Lower lobe of right lung (tissue), 2 donors: ENCODE measurements at regions not wholly inside any gene's neighbourhood (a gene's known extent, or its start where the extent isn't known, plus 50 kb on each side); places are given as distances from the start of the nearest gene placed in this dataset.

Experiments
- ATAC-seq, 2 donors: fragments of 200-7000 bp; cut with Tn5 transposase; one replicate each; pipeline ENCODE4 v1.9.1; 2020 to 2022; ENCODE audit warnings: mild to moderate bottlenecking in 2 of 2, moderate library complexity in 2 of 2
- DNase-seq: peaks from one replicate; pipeline ENCODE4 v3.0.0-alpha.2; 2020
- H3K27ac ChIP-seq: fragments of 200-600 bp; one replicate; pipeline ENCODE4 v1.8.0; 2022
- H3K27me3 ChIP-seq: fragments of 200-600 bp; one replicate; pipeline ENCODE4 v1.8.0; 2022; ENCODE audit warnings: low read depth
- H3K36me3 ChIP-seq: fragments of 200-600 bp; one replicate; pipeline ENCODE4 v1.8.0; 2022; ENCODE audit warnings: mild to moderate bottlenecking
- H3K4me1 ChIP-seq: fragments of 200-600 bp; one replicate; pipeline ENCODE4 v1.8.0; 2022
- H3K4me3 ChIP-seq: fragments of 200-600 bp; one replicate; pipeline ENCODE4 v1.8.0; 2022; ENCODE audit warnings: mild to moderate bottlenecking
- H3K9me3 ChIP-seq: fragments of 200-600 bp; one replicate; pipeline ENCODE4 v1.8.0; 2022
- CTCF ChIP-seq: fragments of 200-600 bp; IDR thresholded peaks from one replicate; pipeline ENCODE4 v1.8.0; 2022; ENCODE audit warnings: antibody characterized with exemption, mild to moderate bottlenecking
- intact Hi-C: fragments of 100-400 bp; cut with DNase I; formaldehyde crosslinking; loops from one replicate; pipeline ENCODE4 v1.11.0; 2022
- donor health status: DM: no; HTN: yes; CAD: no; lungs with severe emphysema.

GRCh38 chr2:241985986-241986329 lies 116.4 kb downstream of the RTP5 start:
- Histone ChIP-seq H3K36me3 (no peaks in the 10 kb centered on the region), H3K9me3 (no peaks in the 10 kb centered on the region), H3K4me1 (no peaks in the 10 kb centered on the region), H3K4me3 (no peak overlapping the region), H3K27ac (no peak overlapping the region), H3K27me3 (no peaks in the 10 kb centered on the region)
- DNase-seq (no peak), ATAC-seq (no peak)
- intact Hi-C loops: no loop called here
- TF ChIP-seq CTCF: no peak

- intact Hi-C loops: no loop called here
- DNase-seq: no peak
- ATAC-seq: peak in 1 of 2 donors; percentile 31
Observed at GRCh38 chr2:241986836-241987641, 117.5 kb downstream of the RTP5 start.

GRCh38 chr2:241987726-241988125 lies 118.2 kb downstream of the RTP5 start:
- no peaks in the 10 kb centered on the region for H3K27me3 ChIP-seq
- H3K27ac ChIP-seq: no peak overlapping the region
- intact Hi-C loops: no loop called here
- no peaks in the 10 kb centered on the region for H3K4me1 ChIP-seq
- no peaks in the 10 kb centered on the region for H3K9me3 ChIP-seq
- ATAC-seq: no peak
- H3K36me3 ChIP-seq: no peaks in the 10 kb centered on the region
- no peak for DNase-seq
- no peak for TF ChIP-seq CTCF
- no peak overlapping the region for H3K4me3 ChIP-seq

More at GRCh38 chr2:241986836-241987641, 117.5 kb downstream of the RTP5 start:
- Histone ChIP-seq H3K27me3 (no peaks in the 10 kb centered on the region), H3K36me3 (no peaks in the 10 kb centered on the region), H3K4me1 (no peaks in the 10 kb centered on the region), H3K4me3 (no peak overlapping the region), H3K9me3 (no peaks in the 10 kb centered on the region), H3K27ac (no peak overlapping the region)
- no peak for TF ChIP-seq CTCF

- ATAC-seq: no peak
- no peaks in the 10 kb centered on the region for H3K36me3 ChIP-seq
- H3K4me1 ChIP-seq: no peaks in the 10 kb centered on the region
- no peak for DNase-seq
- no peaks in the 10 kb centered on the region for H3K27me3 ChIP-seq
- intact Hi-C loops: no loop called here
- no peaks in the 10 kb centered on the region for H3K9me3 ChIP-seq
- H3K27ac ChIP-seq: no peak overlapping the region
- no peak overlapping the region for H3K4me3 ChIP-seq
- TF ChIP-seq CTCF: no peak
Observed at GRCh38 chr2:241988146-241988545, 118.6 kb downstream of the RTP5 start.

GRCh38 chr2:241989074-241989473 lies 119.5 kb downstream of the RTP5 start:
- ATAC-seq: no peak
- intact Hi-C loops: no loop called here

More at GRCh38 chr2:241989074-241989473, 119.5 kb downstream of the RTP5 start:
- H3K36me3 ChIP-seq: no peaks in the 10 kb centered on the region
- no peaks in the 10 kb centered on the region for H3K4me1 ChIP-seq
- no peak overlapping the region for H3K27ac ChIP-seq
- H3K27me3 ChIP-seq: no peaks in the 10 kb centered on the region
- H3K4me3 ChIP-seq: no peak overlapping the region
- DNase-seq: no peak
- no peaks in the 10 kb centered on the region for H3K9me3 ChIP-seq
- no peak for TF ChIP-seq CTCF
